Esophagus muscularis mucosa (tissue), 4 donors: ENCODE measurements at regions not wholly inside any gene's neighbourhood (a gene's known extent, or its start where the extent isn't known, plus 50 kb on each side); places are given as distances from the start of the nearest gene placed in this dataset.

Experiments
- CTCF ChIP-seq, 3 experiments: fragments of 200-600 bp in 2 of 3; fragments of 450-650 bp in 1 of 3; sonication (generic) in 2 of 3; IDR thresholded peaks; one replicate each; pipeline ENCODE4 v1.5.1; 2017 to 2019; ENCODE audit warnings: antibody characterized with exemption in 3 of 3, mild to moderate bottlenecking in 2 of 3, moderate library complexity in 1 of 3
- EP300 ChIP-seq: sonication (generic); formaldehyde crosslinking; IDR thresholded peaks from one replicate; pipeline ENCODE4 v1.6.1; 2017; ENCODE audit warnings: antibody characterized with exemption
- POLR2A ChIP-seq: fragments of 450-650 bp; IDR thresholded peaks from one replicate; pipeline ENCODE4 v1.6.1; 2017; ENCODE audit warnings: antibody characterized with exemption, moderate library complexity, mild to moderate bottlenecking, low read depth
- POLR2AphosphoS5 ChIP-seq, 2 donors: sonication (generic); formaldehyde crosslinking; IDR thresholded peaks; one replicate each; pipeline ENCODE4 v1.6.1; 2017; ENCODE audit warnings: antibody characterized with exemption in 2 of 2

- no peak for TF ChIP-seq CTCF (IDR thresholded peaks at IDR 0.05)
- TF ChIP-seq POLR2A, result no peak
- TF ChIP-seq POLR2AphosphoS5 (IDR thresholded peaks at IDR 0.05), result no peak
- TF ChIP-seq EP300, result no peak
Observed at GRCh38 chr11:24161587-24161986, 335.3 kb upstream of the LUZP2 start.
